H1 (cell line): ENCODE measurements at regions not wholly inside any gene's neighbourhood (a gene's known extent, or its start where the extent isn't known, plus 50 kb on each side); places are given as distances from the start of the nearest gene placed in this dataset.

Experiments used
- CTCF ChIA-PET: fragments of 300-600 bp; sonication (Branson Sonifier 250); formaldehyde crosslinking; loops from one replicate; lab custom pipeline; 2021; ENCODE audit not compliant: partially characterized antibody; lab: Charles Lee
- POLR2A ChIA-PET: fragments of 300-600 bp; sonication (Branson Sonifier 250); formaldehyde crosslinking; loops from one replicate; lab custom pipeline; 2021; ENCODE audit warnings: inconsistent platforms; ENCODE audit not compliant: partially characterized antibody; lab: Charles Lee
- DNase-seq, 2 experiments: peaks; one replicate each; pipeline versions ENCODE4 v3.0.0 to v3.0.0-alpha.2; 2010 to 2022; ENCODE audit warnings: low spot score in 2 of 2, low read depth in 1 of 2, mixed read lengths in 1 of 2
- FAIRE-seq: peaks from 2 replicates; lab custom pipeline; 2011; peaks lifted over from hg19 to GRCh38; lab: Jason Lieb, UNC
- H2AFZ ChIP-seq: 2 replicates; pipeline ENCODE4 v1.8.1; 2012; ENCODE audit warnings: low read length, inconsistent platforms
- H2AK5ac ChIP-seq: 2 replicates; pipeline ENCODE4 v1.6.1; 2013; ENCODE audit warnings: low read depth, low read length
- H2BK120ac ChIP-seq: replicated peaks from 2 replicates; pipeline ENCODE3; 2013; ENCODE audit warnings: low read depth, low read length, inconsistent platforms
- H2BK12ac ChIP-seq: 2 replicates; pipeline ENCODE4 v1.6.1; 2013; ENCODE audit warnings: low read depth, low read length
- H2BK15ac ChIP-seq: 2 replicates; pipeline ENCODE4 v1.6.1; 2013; ENCODE audit warnings: low read length
- H2BK20ac ChIP-seq: 2 replicates; pipeline ENCODE4 v1.6.1; 2013; ENCODE audit warnings: low read length
- H2BK5ac ChIP-seq: 2 replicates; pipeline ENCODE4 v1.6.1; 2013; ENCODE audit warnings: low read depth, low read length
- H3K14ac ChIP-seq: 2 replicates; pipeline ENCODE4 v1.6.1; 2013; ENCODE audit warnings: inconsistent platforms; ENCODE audit not compliant: insufficient read length
- H3K18ac ChIP-seq: 2 replicates; pipeline ENCODE4 v1.6.1; 2013; ENCODE audit warnings: low read length; ENCODE audit errors: extremely low read depth
- H3K23ac ChIP-seq: 2 replicates; pipeline ENCODE4 v1.6.1; 2013; ENCODE audit warnings: inconsistent platforms; ENCODE audit not compliant: insufficient read length
- H3K23me2 ChIP-seq: 2 replicates; pipeline ENCODE4 v1.6.1; 2013; ENCODE audit warnings: low read depth, low read length
- H3K27ac ChIP-seq: 2 replicates; pipeline ENCODE4 v1.6.1; 2011; ENCODE audit warnings: low read depth, low read length, inconsistent platforms
- H3K27me3 ChIP-seq, 4 experiments: replicated peaks in 1 of 4; 1 replicate in 1 of 4; 2 replicates in 3 of 4; pipeline versions ENCODE4 v1.6.1 to v1.8.1; 2011 to 2013; ENCODE audit warnings: low read length in 3 of 4, mild to moderate bottlenecking in 3 of 4, inconsistent platforms in 2 of 4, mixed read lengths in 2 of 4, moderate library complexity in 1 of 4; ENCODE audit not compliant: control insufficient read depth in 3 of 4, insufficient read depth in 3 of 4; ENCODE audit errors: extremely low read depth in 1 of 4
- H3K36me3 ChIP-seq, 4 experiments: 2 replicates each; pipeline versions ENCODE4 v1.6.1 to v1.8.1; 2011 to 2013; ENCODE audit warnings: mild to moderate bottlenecking in 4 of 4, low read length in 3 of 4, moderate library complexity in 2 of 4, control low read depth in 1 of 4, inconsistent platforms in 1 of 4; ENCODE audit not compliant: insufficient read depth in 4 of 4, control insufficient read depth in 2 of 4
- H3K4ac ChIP-seq: replicated peaks from 2 replicates; pipeline ENCODE3; 2013; ENCODE audit warnings: low read length, low read depth, mixed read lengths, inconsistent platforms; ENCODE audit not compliant: insufficient read length
- H3K4me1 ChIP-seq, 4 experiments: replicated peaks in 1 of 4; 1 replicate in 1 of 4; 2 replicates in 3 of 4; pipeline versions ENCODE4 v1.6.1 to v1.8.1; 2011 to 2013; ENCODE audit warnings: low read length in 3 of 4, inconsistent platforms in 2 of 4, mixed read lengths in 1 of 4; ENCODE audit not compliant: insufficient read depth in 4 of 4, control insufficient read depth in 3 of 4
- H3K4me2 ChIP-seq, 2 experiments: 2 replicates each; pipeline versions ENCODE4 v1.6.1 to v1.8.1; 2011 to 2013; ENCODE audit warnings: low read depth in 2 of 2, low read length in 2 of 2, control low read depth in 1 of 2, inconsistent platforms in 1 of 2, mild to moderate bottlenecking in 1 of 2; ENCODE audit not compliant: insufficient read depth in 1 of 2
- H3K4me3 ChIP-seq, 4 experiments: fragments of 200-600, 300-600 bp in 1 of 4; sonication (generic), shearing (Covaris generic), sonication (Bioruptor Twin) in 1 of 4; 2 replicates each; pipeline versions ENCODE4 v1.5.1 to v1.8.1; 2011 to 2016; ENCODE audit warnings: low read length in 4 of 4, low read depth in 3 of 4, control low read depth in 2 of 4, inconsistent platforms in 2 of 4, mild to moderate bottlenecking in 2 of 4, mixed read lengths in 1 of 4, moderate library complexity in 1 of 4; ENCODE audit not compliant: insufficient read depth in 2 of 4; ENCODE audit errors: extremely low read depth in 1 of 4
- H3K56ac ChIP-seq: replicated peaks from 2 replicates; pipeline ENCODE3; 2013; ENCODE audit warnings: low read depth, mild to moderate bottlenecking, mixed read lengths, low read length, inconsistent platforms; ENCODE audit not compliant: insufficient read length
- H3K79me1 ChIP-seq: 2 replicates; pipeline ENCODE4 v1.6.1; 2013; ENCODE audit warnings: low read depth, low read length, control low read depth
- H3K79me2 ChIP-seq, 2 experiments: 2 replicates each; pipeline versions ENCODE4 v1.6.1 to v1.8.1; 2012 to 2013; ENCODE audit warnings: low read length in 2 of 2, mild to moderate bottlenecking in 2 of 2, inconsistent platforms in 1 of 2; ENCODE audit not compliant: insufficient read depth in 2 of 2, control insufficient read depth in 1 of 2
- H3K9ac ChIP-seq, 4 experiments: replicated peaks in 1 of 4; 1 replicate in 1 of 4; 2 replicates in 3 of 4; pipeline versions ENCODE4 v1.6.1 to v1.8.1; 2011 to 2013; ENCODE audit warnings: low read depth in 3 of 4, low read length in 3 of 4, control low read depth in 2 of 4, mild to moderate bottlenecking in 2 of 4, moderate library complexity in 2 of 4, inconsistent platforms in 1 of 4; ENCODE audit errors: extremely low read depth in 1 of 4
- H3K9me3 ChIP-seq, 2 experiments: 2 replicates each; pipeline versions ENCODE4 v1.6.1 to v1.8.1; 2012 to 2013; ENCODE audit warnings: mild to moderate bottlenecking in 2 of 2, moderate library complexity in 2 of 2, control low read depth in 1 of 2, inconsistent platforms in 1 of 2, low read depth in 1 of 2, low read length in 1 of 2, mixed read lengths in 1 of 2; ENCODE audit not compliant: insufficient read depth in 2 of 2
- H4K20me1 ChIP-seq, 2 experiments: replicated peaks in 1 of 2; 2 replicates each; pipeline versions ENCODE3 to v1.8.1; 2011 to 2013; ENCODE audit warnings: inconsistent platforms in 2 of 2, low read length in 2 of 2, mild to moderate bottlenecking in 1 of 2; ENCODE audit not compliant: insufficient read depth in 2 of 2, control insufficient read depth in 1 of 2
- H4K5ac ChIP-seq: 2 replicates; pipeline ENCODE4 v1.6.1; 2013; ENCODE audit warnings: low read length, low read depth, mixed read lengths, inconsistent platforms; ENCODE audit not compliant: insufficient read length
- H4K8ac ChIP-seq: 2 replicates; pipeline ENCODE4 v1.8.0; 2013; ENCODE audit warnings: mild to moderate bottlenecking, moderate library complexity, low read length, inconsistent platforms; ENCODE audit not compliant: insufficient read depth; ENCODE audit errors: extremely low read depth
- H4K91ac ChIP-seq: replicated peaks from 2 replicates; pipeline ENCODE3; 2013; ENCODE audit warnings: low read length, mixed read lengths, inconsistent platforms; ENCODE audit not compliant: insufficient read length
- ASH2L ChIP-seq: fragments of 200-600, 300-600 bp; sonication (generic); IDR thresholded peaks from one replicate; pipeline ENCODE4 v1.7.1; 2017; ENCODE audit warnings: low read length
- BRCA1 ChIP-seq: IDR thresholded peaks from 2 replicates; pipeline ENCODE4 v1.6.1; 2012; ENCODE audit warnings: low read depth, low read length, improper control_type of control experiment
- CBX5 ChIP-seq: fragments of 300-800, 300-1000 bp; sonication (generic); IDR thresholded peaks from 2 replicates; pipeline ENCODE4 v1.7.1; 2016; ENCODE audit warnings: antibody characterized with exemption, low read length, low read depth
- CREB1 ChIP-seq: IDR thresholded peaks from 2 replicates; pipeline ENCODE4 v1.6.1; 2012; ENCODE audit warnings: inconsistent platforms
- CTBP2 ChIP-seq: IDR thresholded peaks from 2 replicates; pipeline ENCODE4 v1.7.0; 2011; ENCODE audit warnings: borderline replicate concordance, mild to moderate bottlenecking, moderate library complexity, mixed read lengths, low read length; ENCODE audit not compliant: insufficient read depth, insufficient read length
- EZH2 ChIP-seq: fragments of 200-600 bp; sonication (generic); IDR thresholded peaks from 2 replicates; pipeline ENCODE4 v1.7.1; 2012; ENCODE audit warnings: low read depth, mild to moderate bottlenecking, moderate library complexity, low read length, inconsistent platforms; ENCODE audit not compliant: severe bottlenecking
- KDM5A ChIP-seq: fragments of 200-600 bp; IDR thresholded peaks from 2 replicates; pipeline ENCODE4 v1.7.1; 2012; ENCODE audit warnings: mild to moderate bottlenecking, low read length, inconsistent platforms, mixed read lengths
- NRF1 ChIP-seq: IDR thresholded peaks from 2 replicates; pipeline ENCODE4 v1.6.1; 2011; ENCODE audit warnings: mild to moderate bottlenecking, low read depth, low read length, improper control_type of control experiment
- PHF8 ChIP-seq: fragments of 200-600 bp; sonication (generic); conservative IDR thresholded peaks from 2 replicates; pipeline ENCODE4 v1.7.1; 2012; ENCODE audit warnings: low read depth, mild to moderate bottlenecking, inconsistent platforms, low read length, moderate library complexity
- RBBP5 ChIP-seq: IDR thresholded peaks from 2 replicates; pipeline ENCODE4 v1.7.1; 2012; ENCODE audit warnings: low read depth, mild to moderate bottlenecking, inconsistent platforms, low read length, moderate library complexity, borderline replicate concordance
- RFX5 ChIP-seq: IDR thresholded peaks from 2 replicates; pipeline ENCODE4 v1.6.1; 2011; ENCODE audit warnings: low read depth, low read length, improper control_type of control experiment, borderline replicate concordance
- SIX5 ChIP-seq: IDR thresholded peaks from 2 replicates; pipeline ENCODE4 v1.6.1; 2011; ENCODE audit warnings: mild to moderate bottlenecking, low read depth, low read length
- TEAD4 ChIP-seq: IDR thresholded peaks from 2 replicates; pipeline ENCODE4 v1.6.1; 2012; ENCODE audit warnings: low read depth, low read length, inconsistent platforms, mixed read lengths
- WGBS, 2 experiments: shearing (Covaris generic) in 1 of 2; methylation state at CpG; one replicate each; pipeline versions ENCODE4 v1.1.6 to v1.1.7; 2013 to 2015; ENCODE audit warnings: low lambda C conversion rate in 2 of 2, mixed read lengths in 2 of 2, inconsistent platforms in 1 of 2, low coverage in 1 of 2, missing lambda C conversion rate in 1 of 2; ENCODE audit not compliant: insufficient replicate concordance in 2 of 2, insufficient coverage in 1 of 2, insufficient read length in 1 of 2; ENCODE audit errors: extremely low coverage in 1 of 2, missing lambda C conversion rate in 1 of 2; 5-methylcytosine and 5-hydroxymethylcytosine counted together

GRCh38 chr1:25055324-25055780 is 125.3 kb upstream of the RUNX3 start:
- ChIA-PET CTCF (interaction anchor here (0.5 to 4.5 kb wide), 5 partner anchors 9 to 1119 kb away, joined by 3 to 39 read pairs (median 4); no protein-coding TSS in a partner anchor), POLR2A (no interaction called here)
- Histone ChIP-seq H2AFZ (peak overlapping the region; percentile 90; the same call in 1 of the 2 replicates), H3K4me1 (peaks cover 0 to 12% (median 6%) of the 10 kb centered on the region in 4 experiments; a peak in 6 of 7 replicates), H3K23ac (no peak overlapping the region), H2BK20ac (peak overlapping the region; percentile 34; the same call in 1 of the 2 replicates), H3K4ac (no peak overlapping the region), H4K5ac (no peak overlapping the region), H3K79me1 (no peaks in the 10 kb centered on the region), H3K18ac (0 out of 2 replicates have a peak overlapping the region, but pooled peaks have one; percentile 66), H4K91ac (peak overlapping the region; percentile 39), H3K36me3 (no peaks in the 10 kb centered on the region), H3K27me3 (no peaks in the 10 kb centered on the region; a peak in 1 of 7 replicates), H4K8ac (no peak overlapping the region; the same call in 1 of the 2 replicates), H3K9ac (no peak overlapping the region), H2BK12ac (0 out of 2 replicates have a peak overlapping the region, but pooled peaks have one; percentile 30), H3K23me2 (peaks cover 2% of the 10 kb centered on the region; the same call in 1 of the 2 replicates), H3K9me3 (no peaks in the 10 kb centered on the region), H3K4me2 (0 out of 4 replicates have a peak overlapping the region, but pooled peaks of 1 of the 2 experiments have one; percentile 27), H3K56ac (no peak overlapping the region), H2AK5ac (no peak overlapping the region), H2BK5ac (no peak overlapping the region), H3K14ac (no peak overlapping the region), H3K4me3 (no peak overlapping the region), H3K27ac (no peak overlapping the region), H2BK120ac (no peak overlapping the region), H4K20me1 (no peaks in the 10 kb centered on the region), H2BK15ac (no peak overlapping the region), H3K79me2 (no peaks in the 10 kb centered on the region)
- WGBS, 2 experiments = 74% methylated on average over 9 of the region's 13 CpGs; no CpG with 5 or more reads in 1 of the 2 experiments
- DNase-seq (no peak), FAIRE-seq (no peak)
- TF ChIP-seq TEAD4 (no peak), CTBP2 (no peak), NRF1 (no peak), CREB1 (no peak), RFX5 (no peak), PHF8 (no peak), SIX5 (no peak), RBBP5 (no peak), BRCA1 (no peak), EZH2 (no peak), KDM5A (no peak), ASH2L (no peak), CBX5 (no peak)
